ENCODE measurements at regions not wholly inside any gene's neighbourhood (a gene's known extent, or its start where the extent isn't known, plus 50 kb on each side); places are given as distances from the start of the nearest gene placed in this dataset.

DNA sequence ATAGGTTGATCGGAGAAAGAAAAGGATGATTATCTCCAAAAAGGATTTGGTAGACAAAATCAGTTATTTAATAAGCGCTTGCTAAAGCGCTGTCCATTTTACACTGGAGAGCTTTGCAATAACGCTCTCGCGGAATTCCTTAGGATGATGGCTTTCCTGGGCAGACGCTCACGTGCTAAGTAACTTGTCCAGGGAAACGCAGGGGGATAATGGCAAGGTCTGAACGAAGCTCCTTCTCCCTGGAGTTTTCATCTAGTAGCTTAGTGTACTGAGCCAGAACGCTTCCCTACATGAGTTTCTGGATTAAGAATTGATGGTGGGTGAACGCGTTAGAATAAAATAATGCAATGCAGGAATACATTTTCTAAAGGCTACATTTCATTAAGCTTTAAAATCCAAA lies 739.5 kb upstream of the SALL3 start:
- Histone ChIP-seq H3K4me3 (ENCODE audit: low read depth, low read length) (no peak overlapping the region), H3K36me3 (ENCODE audit: control insufficient read depth, insufficient read depth, low read length) (no peaks in the 10 kb centered on the region), H3K27ac (ENCODE audit: low read depth, low read length) (no peak overlapping the region), H3K9ac (ENCODE audit: low read depth, low read length) (no peak overlapping the region), H3K9me3 (ENCODE audit: control insufficient read depth, insufficient read depth, low read length) (no peaks in the 10 kb centered on the region), H3K4me1 (ENCODE audit: control insufficient read depth, insufficient read depth, low read length) (0 out of 2 replicates have a peak, but pooled peaks cover 4% of the 10 kb centered on the region), H3K27me3 (ENCODE audit: control insufficient read depth, insufficient read depth, low read length) (no peaks in the 10 kb centered on the region)

DNA sequence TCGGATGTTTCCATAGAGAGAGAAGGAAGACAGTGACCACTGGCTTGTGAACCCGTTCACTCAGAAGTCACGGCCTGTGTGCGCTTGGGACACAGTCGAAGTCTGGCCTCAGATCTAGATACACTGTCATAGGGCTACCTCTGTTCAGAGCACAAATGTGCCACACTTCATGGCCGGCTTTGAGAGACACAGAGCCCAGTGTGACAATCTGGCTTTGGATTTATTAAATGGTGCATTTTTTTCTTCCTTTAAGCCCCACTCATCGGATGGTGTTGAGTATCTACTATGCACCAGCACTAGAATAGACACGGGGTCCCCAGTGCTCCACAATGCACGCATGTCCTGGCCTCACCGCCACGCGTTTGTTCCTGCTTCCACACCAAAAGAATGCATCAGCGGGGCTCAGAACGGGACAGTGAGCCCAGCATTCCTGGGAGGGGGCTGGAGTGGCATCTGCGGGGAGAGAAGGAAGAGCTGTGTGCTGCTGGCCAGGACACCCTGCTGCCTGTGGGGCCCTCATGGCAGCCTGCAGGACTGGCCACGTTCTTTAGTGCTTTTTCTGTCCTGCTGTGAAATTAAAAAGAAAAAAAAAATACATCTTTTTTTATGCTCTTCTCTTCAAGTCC lies 738.9 kb upstream of the SALL3 start:
- Histone ChIP-seq H3K27ac (ENCODE audit: low read depth, low read length) (no peak overlapping the region), H3K9me3 (ENCODE audit: control insufficient read depth, insufficient read depth, low read length) (no peaks in the 10 kb centered on the region), H3K27me3 (ENCODE audit: control insufficient read depth, insufficient read depth, low read length) (no peaks in the 10 kb centered on the region), H3K4me3 (ENCODE audit: low read depth, low read length) (no peak overlapping the region), H3K4me1 (ENCODE audit: control insufficient read depth, insufficient read depth, low read length) (0 out of 2 replicates have a peak, but pooled peaks cover 4% of the 10 kb centered on the region), H3K9ac (ENCODE audit: low read depth, low read length) (no peak overlapping the region), H3K36me3 (ENCODE audit: control insufficient read depth, insufficient read depth, low read length) (no peaks in the 10 kb centered on the region)

DNA sequence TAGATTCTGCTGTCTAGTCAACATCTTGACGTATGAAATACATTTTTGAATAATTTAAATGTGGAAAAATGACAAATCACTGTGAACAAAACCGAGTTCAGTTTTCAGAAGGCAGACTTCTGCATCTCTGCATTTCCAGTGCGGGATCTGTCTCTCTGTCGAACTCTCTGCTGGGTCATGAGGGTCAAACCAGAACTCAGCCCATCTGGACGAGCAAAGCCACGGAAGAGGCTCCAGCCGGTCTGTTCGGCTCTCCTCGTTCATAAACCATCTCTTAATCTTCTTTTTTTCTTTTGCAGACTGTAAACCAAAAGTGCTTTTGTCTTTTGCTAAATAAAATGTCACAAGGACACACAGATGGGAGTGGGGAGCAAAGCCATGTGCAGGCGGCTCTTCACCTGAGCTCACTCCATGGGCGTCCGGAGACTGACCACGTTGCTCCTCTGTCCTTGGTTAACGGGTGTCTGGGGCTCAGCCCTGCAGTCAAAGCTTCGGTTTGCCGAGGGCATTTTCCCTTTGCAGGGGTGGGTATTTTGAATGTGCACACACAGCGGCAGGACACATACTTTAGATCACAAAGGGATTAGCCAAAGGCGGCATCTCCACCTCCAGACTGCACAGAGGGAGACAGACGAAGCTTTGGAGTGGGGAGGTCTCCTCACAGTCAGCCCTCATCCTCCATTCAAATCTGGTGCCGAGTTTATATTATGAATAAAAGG lies 737.9 kb upstream of the SALL3 start:
- H3K27me3 ChIP-seq (ENCODE audit: control insufficient read depth, insufficient read depth, low read length) = no peaks in the 10 kb centered on the region
- no peak overlapping the region for H3K27ac ChIP-seq (ENCODE audit: low read depth, low read length)
- 0 out of 2 replicates have a peak, but pooled peaks cover 4% of the 10 kb centered on the region for H3K4me1 ChIP-seq (ENCODE audit: control insufficient read depth, insufficient read depth, low read length)
- H3K4me3 ChIP-seq (ENCODE audit: low read depth, low read length) = no peak overlapping the region
- H3K9ac ChIP-seq (ENCODE audit: low read depth, low read length) = no peak overlapping the region
- no peaks in the 10 kb centered on the region for H3K9me3 ChIP-seq (ENCODE audit: control insufficient read depth, insufficient read depth, low read length)
- H3K36me3 ChIP-seq (ENCODE audit: control insufficient read depth, insufficient read depth, low read length) = no peaks in the 10 kb centered on the region

DNA sequence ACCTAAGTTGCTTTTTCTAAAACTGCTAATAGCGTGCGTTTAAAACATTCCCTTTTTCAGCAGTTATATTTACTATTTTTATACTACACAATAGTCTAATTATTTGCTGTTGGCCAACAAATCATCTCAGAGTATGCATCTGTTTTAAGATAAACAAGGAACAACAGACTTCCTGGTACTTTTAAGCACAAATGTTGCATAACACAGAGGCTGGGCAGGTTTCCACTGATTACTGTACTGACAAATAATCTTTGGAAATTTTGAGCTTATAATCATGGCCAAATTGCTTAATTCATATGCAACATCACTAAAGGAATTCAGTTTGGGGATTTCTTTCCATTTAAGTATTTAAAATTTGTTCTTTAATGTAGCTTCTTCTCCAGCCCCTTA lies 737.4 kb upstream of the SALL3 start:
- no peaks in the 10 kb centered on the region for H3K36me3 ChIP-seq (ENCODE audit: control insufficient read depth, insufficient read depth, low read length)
- no peak overlapping the region for H3K27ac ChIP-seq (ENCODE audit: low read depth, low read length)
- H3K9ac ChIP-seq (ENCODE audit: low read depth, low read length) = no peak overlapping the region
- H3K9me3 ChIP-seq (ENCODE audit: control insufficient read depth, insufficient read depth, low read length) = no peaks in the 10 kb centered on the region
- no peaks in the 10 kb centered on the region for H3K27me3 ChIP-seq (ENCODE audit: control insufficient read depth, insufficient read depth, low read length)
- no peak overlapping the region for H3K4me3 ChIP-seq (ENCODE audit: low read depth, low read length)
- peaks cover 4% of the 10 kb centered on the region; the same call in 1 of the 2 replicates for H3K4me1 ChIP-seq (ENCODE audit: control insufficient read depth, insufficient read depth, low read length)

DNA sequence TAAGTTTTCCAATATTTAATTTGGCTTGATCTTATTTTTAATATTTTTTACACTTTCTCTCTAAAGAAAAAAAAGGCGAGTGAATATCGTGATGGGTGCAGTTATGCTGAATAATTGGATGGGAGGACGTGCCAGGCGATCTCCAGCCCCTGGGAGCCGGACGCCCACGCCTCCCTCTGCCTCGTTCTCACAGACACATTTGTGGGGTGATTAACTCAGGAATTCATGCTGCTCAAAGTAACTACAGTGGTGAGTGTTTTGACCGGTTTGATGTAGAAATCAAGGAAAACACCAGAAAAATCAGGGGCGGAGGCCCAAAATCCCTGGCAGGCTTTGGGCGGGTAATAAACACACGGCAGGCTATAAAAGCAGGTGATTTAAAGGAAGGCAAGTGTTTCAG lies 736.8 kb upstream of the SALL3 start:
- no peaks in the 10 kb centered on the region for H3K9me3 ChIP-seq (ENCODE audit: control insufficient read depth, insufficient read depth, low read length)
- no peak overlapping the region for H3K4me3 ChIP-seq (ENCODE audit: low read depth, low read length)
- peaks cover 10% of the 10 kb centered on the region; the same call in 1 of the 2 replicates for H3K4me1 ChIP-seq (ENCODE audit: control insufficient read depth, insufficient read depth, low read length)
- no peak overlapping the region for H3K27ac ChIP-seq (ENCODE audit: low read depth, low read length)
- H3K27me3 ChIP-seq (ENCODE audit: control insufficient read depth, insufficient read depth, low read length) = no peaks in the 10 kb centered on the region
- H3K9ac ChIP-seq (ENCODE audit: low read depth, low read length) = no peak overlapping the region
- H3K36me3 ChIP-seq (ENCODE audit: control insufficient read depth, insufficient read depth, low read length) = no peaks in the 10 kb centered on the region

DNA sequence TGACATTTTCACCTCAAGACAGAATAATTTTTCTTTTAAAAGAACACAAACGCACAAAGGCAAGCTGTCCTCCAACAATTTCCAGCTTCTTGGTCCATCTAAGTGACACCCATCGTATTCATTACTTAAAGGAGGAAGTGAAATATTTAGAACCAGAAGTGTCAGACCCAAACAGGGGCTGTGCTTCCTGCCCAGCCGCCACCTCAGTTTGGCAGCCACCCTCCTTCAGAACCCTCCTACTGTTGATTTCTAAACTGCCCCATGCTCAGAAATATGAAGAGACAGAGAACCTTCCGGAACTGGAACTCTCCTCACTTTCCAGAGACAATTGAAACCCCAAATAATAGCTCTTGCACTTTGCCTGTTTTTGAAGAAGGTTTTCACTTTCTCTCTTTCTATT lies 734.8 kb upstream of the SALL3 start:
- Histone ChIP-seq H3K9ac (ENCODE audit: low read depth, low read length) (no peak overlapping the region), H3K4me1 (ENCODE audit: control insufficient read depth, insufficient read depth, low read length) (peaks cover 10% of the 10 kb centered on the region; the same call in 1 of the 2 replicates), H3K9me3 (ENCODE audit: control insufficient read depth, insufficient read depth, low read length) (no peaks in the 10 kb centered on the region), H3K4me3 (ENCODE audit: low read depth, low read length) (no peak overlapping the region), H3K27me3 (ENCODE audit: control insufficient read depth, insufficient read depth, low read length) (no peaks in the 10 kb centered on the region), H3K36me3 (ENCODE audit: control insufficient read depth, insufficient read depth, low read length) (no peaks in the 10 kb centered on the region), H3K27ac (ENCODE audit: low read depth, low read length) (no peak overlapping the region)

DNA sequence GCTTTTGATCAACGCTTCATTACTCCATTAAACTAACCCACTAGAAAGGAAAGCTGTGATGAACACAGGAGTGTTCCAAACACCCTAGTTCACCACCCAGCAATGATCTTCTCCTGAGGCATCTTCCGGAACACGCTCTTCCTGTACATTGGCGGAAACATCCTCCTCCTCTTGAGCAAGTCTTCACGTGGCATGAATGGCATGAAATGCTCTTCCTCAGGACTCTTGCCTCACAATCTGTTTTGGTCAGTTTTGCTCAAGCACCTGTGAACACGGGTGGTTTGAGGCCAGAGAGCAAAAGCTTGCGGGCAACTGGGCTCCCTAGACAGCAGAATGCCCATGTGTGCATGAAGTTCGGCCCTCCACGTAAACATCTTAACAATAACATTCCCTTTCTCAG lies 734.2 kb upstream of the SALL3 start:
- Histone ChIP-seq H3K27ac (ENCODE audit: low read depth, low read length) (no peak overlapping the region), H3K9ac (ENCODE audit: low read depth, low read length) (no peak overlapping the region)

DNA sequence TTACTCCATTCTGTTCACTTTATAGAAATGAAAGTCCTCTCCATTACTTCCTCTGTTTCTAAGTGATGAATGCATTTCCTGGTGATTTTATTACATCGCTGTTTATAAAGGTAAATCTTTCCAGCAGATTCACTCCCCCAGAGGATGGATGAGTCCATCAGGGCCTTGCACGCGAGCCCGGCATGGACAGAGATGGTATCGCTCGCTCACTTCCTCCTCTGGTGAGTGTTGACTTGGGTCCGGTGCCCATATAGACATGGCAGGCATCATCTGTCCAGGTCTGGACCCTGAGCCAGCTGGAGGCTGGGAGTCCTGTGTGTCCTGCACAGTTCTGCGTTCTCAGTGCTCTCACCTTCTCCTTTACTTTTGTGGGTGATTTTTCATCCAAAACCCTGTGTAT lies 733.6 kb upstream of the SALL3 start:
- H3K4me3 ChIP-seq (ENCODE audit: low read depth, low read length) = no peak overlapping the region
- no peak overlapping the region for H3K9ac ChIP-seq (ENCODE audit: low read depth, low read length)
- no peaks in the 10 kb centered on the region for H3K9me3 ChIP-seq (ENCODE audit: control insufficient read depth, insufficient read depth, low read length)
- H3K36me3 ChIP-seq (ENCODE audit: control insufficient read depth, insufficient read depth, low read length) = no peaks in the 10 kb centered on the region
- no peak overlapping the region for H3K27ac ChIP-seq (ENCODE audit: low read depth, low read length)
- H3K4me1 ChIP-seq (ENCODE audit: control insufficient read depth, insufficient read depth, low read length) = peaks cover 7% of the 10 kb centered on the region; the same call in 1 of the 2 replicates
- H3K27me3 ChIP-seq (ENCODE audit: control insufficient read depth, insufficient read depth, low read length) = no peaks in the 10 kb centered on the region

More for the DNA sequence above, 734.2 kb upstream of the SALL3 start:
- H3K4me1 ChIP-seq (ENCODE audit: control insufficient read depth, insufficient read depth, low read length) = peaks cover 10% of the 10 kb centered on the region; the same call in 1 of the 2 replicates
- no peak overlapping the region for H3K4me3 ChIP-seq (ENCODE audit: low read depth, low read length)
- no peaks in the 10 kb centered on the region for H3K36me3 ChIP-seq (ENCODE audit: control insufficient read depth, insufficient read depth, low read length)
- H3K27me3 ChIP-seq (ENCODE audit: control insufficient read depth, insufficient read depth, low read length) = no peaks in the 10 kb centered on the region
- no peaks in the 10 kb centered on the region for H3K9me3 ChIP-seq (ENCODE audit: control insufficient read depth, insufficient read depth, low read length)

DNA sequence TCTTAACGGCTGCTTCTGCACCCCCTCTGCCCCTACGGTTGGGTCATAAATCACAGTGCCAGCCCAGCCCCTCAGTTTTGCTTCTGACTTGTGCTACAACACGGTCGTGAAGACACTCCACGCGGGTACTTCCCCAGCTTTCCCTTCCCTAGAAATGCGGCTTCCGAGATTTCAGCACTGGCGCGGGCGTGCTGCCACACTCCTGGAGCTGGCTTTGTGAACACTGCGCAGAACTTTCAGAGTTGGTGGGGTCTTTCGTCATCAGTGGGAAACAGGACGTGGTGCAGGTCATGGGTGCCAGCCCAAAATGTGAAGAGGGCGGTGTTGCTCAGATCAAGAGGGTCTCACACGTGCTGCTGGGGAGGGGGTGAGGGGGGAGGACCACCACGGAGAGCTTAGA lies 733.0 kb upstream of the SALL3 start:
- no peak overlapping the region for H3K9ac ChIP-seq (ENCODE audit: low read depth, low read length)
- no peaks in the 10 kb centered on the region for H3K9me3 ChIP-seq (ENCODE audit: control insufficient read depth, insufficient read depth, low read length)
- H3K27me3 ChIP-seq (ENCODE audit: control insufficient read depth, insufficient read depth, low read length) = no peaks in the 10 kb centered on the region
- H3K27ac ChIP-seq (ENCODE audit: low read depth, low read length) = no peak overlapping the region
- H3K36me3 ChIP-seq (ENCODE audit: control insufficient read depth, insufficient read depth, low read length) = no peaks in the 10 kb centered on the region
- H3K4me3 ChIP-seq (ENCODE audit: low read depth, low read length) = no peak overlapping the region
- peaks cover 6% of the 10 kb centered on the region; the same call in 1 of the 2 replicates for H3K4me1 ChIP-seq (ENCODE audit: control insufficient read depth, insufficient read depth, low read length)

DNA sequence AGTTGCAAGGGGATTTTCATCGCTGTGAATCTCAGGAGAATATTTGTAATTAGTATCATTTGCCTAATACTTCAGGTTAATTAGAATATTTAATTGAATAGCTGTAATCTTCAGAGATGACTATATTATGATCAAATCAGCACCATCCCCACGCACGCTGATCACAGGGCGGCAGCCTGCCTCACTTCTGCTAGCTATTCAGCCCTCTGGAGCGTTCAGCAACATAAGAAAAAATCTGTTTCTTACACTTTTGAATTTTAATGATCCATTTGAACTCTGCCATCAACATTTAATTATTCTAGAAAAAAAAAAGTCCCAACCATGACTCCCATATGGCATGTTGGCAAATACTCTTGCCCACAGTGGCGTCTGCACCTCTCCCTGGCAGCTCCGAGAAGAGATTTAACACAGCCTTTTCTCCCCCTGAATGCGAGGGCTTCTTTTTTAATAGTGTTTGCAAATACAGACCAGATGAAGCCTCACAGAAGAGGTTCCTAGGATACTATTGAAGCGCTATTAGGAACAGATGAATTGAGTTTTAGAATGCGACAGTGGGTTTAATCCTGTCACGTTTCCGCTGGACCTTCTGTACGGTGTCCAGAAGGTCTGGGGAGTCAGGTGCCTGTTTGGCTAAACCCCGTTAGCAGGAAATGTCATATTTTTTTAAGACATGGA lies 731.9 kb upstream of the SALL3 start:
- no peak overlapping the region for H3K4me3 ChIP-seq (ENCODE audit: low read depth, low read length)
- no peak overlapping the region for H3K9ac ChIP-seq (ENCODE audit: low read depth, low read length)
- no peak overlapping the region for H3K27ac ChIP-seq (ENCODE audit: low read depth, low read length)
- H3K27me3 ChIP-seq (ENCODE audit: control insufficient read depth, insufficient read depth, low read length) = no peaks in the 10 kb centered on the region
- H3K9me3 ChIP-seq (ENCODE audit: control insufficient read depth, insufficient read depth, low read length) = no peaks in the 10 kb centered on the region
- H3K4me1 ChIP-seq (ENCODE audit: control insufficient read depth, insufficient read depth, low read length) = peaks cover 6% of the 10 kb centered on the region; the same call in 1 of the 2 replicates
- H3K36me3 ChIP-seq (ENCODE audit: control insufficient read depth, insufficient read depth, low read length) = no peaks in the 10 kb centered on the region

DNA sequence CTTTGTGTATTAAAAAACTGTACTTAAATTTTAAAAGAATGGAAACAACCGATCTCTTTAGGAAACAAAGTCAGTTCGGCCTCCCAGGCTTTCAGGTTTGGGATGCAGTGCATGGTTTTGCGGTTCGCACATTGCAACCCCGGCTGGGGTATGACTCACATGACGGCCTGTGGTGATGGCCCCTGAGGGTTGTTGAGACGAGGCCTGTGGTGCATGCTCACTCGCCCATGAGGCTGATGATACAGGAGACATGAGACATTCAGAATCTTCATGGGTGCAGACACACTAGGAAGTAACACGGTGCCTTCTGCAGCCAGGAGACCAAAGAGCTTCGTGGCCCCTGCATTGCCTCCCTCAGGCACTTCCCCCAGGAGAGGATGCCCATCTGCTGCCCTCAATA lies 724.6 kb upstream of the SALL3 start:
- no peak overlapping the region for H3K4me3 ChIP-seq (ENCODE audit: low read depth, low read length)
- no peak overlapping the region for H3K9ac ChIP-seq (ENCODE audit: low read depth, low read length)
- H3K9me3 ChIP-seq (ENCODE audit: control insufficient read depth, insufficient read depth, low read length) = no peaks in the 10 kb centered on the region

More for the DNA sequence above, 724.6 kb upstream of the SALL3 start:
- Histone ChIP-seq H3K36me3 (ENCODE audit: control insufficient read depth, insufficient read depth, low read length) (no peaks in the 10 kb centered on the region), H3K27ac (ENCODE audit: low read depth, low read length) (no peak overlapping the region), H3K27me3 (ENCODE audit: control insufficient read depth, insufficient read depth, low read length) (no peaks in the 10 kb centered on the region), H3K4me1 (ENCODE audit: control insufficient read depth, insufficient read depth, low read length) (no peaks in the 10 kb centered on the region)

All from HUES48 (cell line).